HUES48 (cell line): ENCODE measurements at regions not wholly inside any gene's neighbourhood (a gene's known extent, or its start where the extent isn't known, plus 50 kb on each side); places are given as distances from the start of the nearest gene placed in this dataset.

Source experiments
- H3K27ac ChIP-seq: one replicate; pipeline ENCODE4 v1.7.0; 2013; ENCODE audit warnings: low read depth, low read length, inconsistent platforms
- H3K27me3 ChIP-seq: 2 replicates; pipeline ENCODE4 v1.6.1; 2013; ENCODE audit warnings: mild to moderate bottlenecking, low read length; ENCODE audit not compliant: control insufficient read depth, insufficient read depth
- H3K36me3 ChIP-seq: 2 replicates; pipeline ENCODE4 v1.6.1; 2013; ENCODE audit warnings: low read length; ENCODE audit not compliant: control insufficient read depth, insufficient read depth
- H3K4me1 ChIP-seq: 2 replicates; pipeline ENCODE4 v1.6.1; 2013; ENCODE audit warnings: mild to moderate bottlenecking, low read length; ENCODE audit not compliant: control insufficient read depth, insufficient read depth
- H3K4me3 ChIP-seq: 2 replicates; pipeline ENCODE4 v1.5.1; 2013; ENCODE audit warnings: mild to moderate bottlenecking, low read depth, low read length
- H3K9ac ChIP-seq: 2 replicates; pipeline ENCODE4 v1.6.1; 2013; ENCODE audit warnings: mild to moderate bottlenecking, low read depth, low read length, moderate library complexity
- H3K9me3 ChIP-seq: 2 replicates; pipeline ENCODE4 v1.6.1; 2013; ENCODE audit warnings: low read length; ENCODE audit not compliant: control insufficient read depth, insufficient read depth

DNA sequence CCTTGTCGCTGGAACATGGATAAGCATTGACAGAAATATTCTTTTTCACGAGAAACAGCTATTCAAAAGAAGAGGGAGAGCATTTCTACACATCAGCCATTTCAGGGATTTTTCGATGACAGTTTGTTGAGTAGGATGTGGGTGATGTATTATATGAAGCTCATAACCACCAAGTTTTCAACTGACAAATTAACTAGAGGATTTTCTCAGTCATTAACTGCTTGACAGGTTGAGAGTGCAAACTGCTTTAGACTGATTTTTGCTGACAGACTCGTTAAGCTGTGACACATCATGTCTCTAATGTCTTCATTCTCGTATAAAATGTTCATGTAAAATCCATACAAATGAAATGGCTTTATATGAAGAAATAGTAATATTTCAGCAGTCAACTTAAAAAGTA is 354.2 kb upstream of the KCNN2 start:
- H3K27me3 ChIP-seq, result no peaks in the 10 kb centered on the region
- no peaks in the 10 kb centered on the region for H3K36me3 ChIP-seq
- H3K9ac ChIP-seq, result no peak overlapping the region
- H3K9me3 ChIP-seq, result no peaks in the 10 kb centered on the region
- peaks cover 9% of the 10 kb centered on the region; the same call in 1 of the 2 replicates for H3K4me1 ChIP-seq
- H3K4me3 ChIP-seq, result no peak overlapping the region
- H3K27ac ChIP-seq, result no peak overlapping the region

GRCh38 chr5:114010362-114010761 is 351.5 kb upstream of the KCNN2 start:
- Histone ChIP-seq H3K27ac (no peak overlapping the region), H3K4me3 (no peak overlapping the region), H3K36me3 (no peaks in the 10 kb centered on the region), H3K27me3 (no peaks in the 10 kb centered on the region), H3K9me3 (no peaks in the 10 kb centered on the region), H3K9ac (no peak overlapping the region), H3K4me1 (peaks cover 9% of the 10 kb centered on the region; the same call in 1 of the 2 replicates)

- Histone ChIP-seq H3K36me3 (no peaks in the 10 kb centered on the region), H3K9ac (no peak overlapping the region), H3K27ac (no peak overlapping the region), H3K4me1 (no peaks in the 10 kb centered on the region), H3K9me3 (no peaks in the 10 kb centered on the region), H3K27me3 (no peaks in the 10 kb centered on the region), H3K4me3 (no peak overlapping the region)
Measured at GRCh38 chr5:114018186-114018585, 343.7 kb upstream of the KCNN2 start.

DNA sequence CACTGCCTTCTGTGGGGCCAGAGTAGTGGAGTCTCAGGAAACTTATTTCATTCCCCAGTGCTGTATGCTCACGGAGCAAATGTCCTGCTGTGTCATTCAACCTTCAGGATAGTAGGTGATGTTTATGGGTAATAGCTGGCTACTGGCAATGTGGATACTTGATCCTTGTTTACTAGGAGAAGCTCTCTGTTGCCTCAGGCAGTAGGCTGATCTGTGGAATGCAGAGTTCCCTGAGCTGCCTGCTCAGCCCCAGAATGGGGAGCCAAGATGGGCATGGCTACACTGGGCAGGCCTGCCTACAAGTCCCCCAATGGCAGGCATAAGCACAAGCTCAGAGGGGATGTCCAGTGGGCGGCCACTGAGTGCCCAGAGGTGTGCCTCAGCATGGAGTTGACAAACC is 323.1 kb upstream of the KCNN2 start:
- H3K9ac ChIP-seq, result no peak overlapping the region
- no peaks in the 10 kb centered on the region for H3K27me3 ChIP-seq
- H3K27ac ChIP-seq, result no peak overlapping the region
- no peak overlapping the region for H3K4me3 ChIP-seq
- H3K4me1 ChIP-seq, result no peaks in the 10 kb centered on the region
- no peaks in the 10 kb centered on the region for H3K9me3 ChIP-seq
- no peaks in the 10 kb centered on the region for H3K36me3 ChIP-seq

DNA sequence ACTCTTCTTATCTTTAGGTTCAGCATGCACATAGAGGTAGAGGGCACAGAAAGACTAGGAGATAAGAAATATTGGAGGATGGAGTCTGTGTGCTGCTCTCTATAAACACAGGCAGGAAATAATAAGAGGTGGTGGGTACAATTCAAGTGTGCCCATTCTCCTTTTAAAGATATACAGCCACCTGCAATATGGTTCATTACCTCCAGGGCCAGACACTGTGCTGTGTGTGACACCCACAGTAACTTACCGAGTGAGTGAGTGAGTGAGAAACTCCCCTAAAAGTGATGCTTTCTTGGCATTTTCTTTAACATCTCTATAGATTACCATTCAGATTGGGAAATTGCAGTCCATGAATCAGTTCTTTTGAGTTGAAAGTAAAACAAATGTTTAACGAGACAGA is 311.8 kb upstream of the KCNN2 start:
- Histone ChIP-seq H3K9ac (no peak overlapping the region), H3K27me3 (peaks cover 19% of the 10 kb centered on the region), H3K27ac (no peak overlapping the region), H3K4me3 (no peak overlapping the region), H3K4me1 (peaks cover 15% of the 10 kb centered on the region), H3K36me3 (no peaks in the 10 kb centered on the region), H3K9me3 (no peaks in the 10 kb centered on the region)

GRCh38 chr5:114053372-114053771 is 308.5 kb upstream of the KCNN2 start:
- Histone ChIP-seq H3K36me3 (no peaks in the 10 kb centered on the region), H3K4me3 (no peak overlapping the region), H3K27me3 (peaks cover 48% of the 10 kb centered on the region), H3K9ac (no peak overlapping the region), H3K9me3 (no peaks in the 10 kb centered on the region), H3K27ac (no peak overlapping the region), H3K4me1 (peaks cover 15% of the 10 kb centered on the region)

GRCh38 chr5:114054594-114054993 is 307.3 kb upstream of the KCNN2 start:
- peak overlapping the region; percentile 67 for H3K4me3 ChIP-seq
- H3K27me3 ChIP-seq, result peaks cover 48% of the 10 kb centered on the region
- H3K36me3 ChIP-seq, result no peaks in the 10 kb centered on the region
- H3K9me3 ChIP-seq, result no peaks in the 10 kb centered on the region
- H3K4me1 ChIP-seq, result peaks cover 15% of the 10 kb centered on the region
- no peak overlapping the region for H3K9ac ChIP-seq
- no peak overlapping the region for H3K27ac ChIP-seq

- H3K9me3 ChIP-seq, result no peaks in the 10 kb centered on the region
- H3K27me3 ChIP-seq, result peaks cover 48% of the 10 kb centered on the region
- peaks cover 15% of the 10 kb centered on the region for H3K4me1 ChIP-seq
- H3K27ac ChIP-seq, result peak overlapping the region; percentile 28
- peak overlapping the region; percentile 67 for H3K4me3 ChIP-seq
- no peak overlapping the region for H3K9ac ChIP-seq
- no peaks in the 10 kb centered on the region for H3K36me3 ChIP-seq
Measured at GRCh38 chr5:114055318-114056184, 306.3 kb upstream of the KCNN2 start.

- no peak overlapping the region for H3K9ac ChIP-seq
- no peaks in the 10 kb centered on the region for H3K36me3 ChIP-seq
- H3K4me3 ChIP-seq, result peak overlapping the region; percentile 67
- no peaks in the 10 kb centered on the region for H3K9me3 ChIP-seq
- peaks cover 48% of the 10 kb centered on the region for H3K27me3 ChIP-seq
- H3K4me1 ChIP-seq, result peaks cover 15% of the 10 kb centered on the region
- H3K27ac ChIP-seq, result no peak overlapping the region
Measured at GRCh38 chr5:114056185-114056538, 305.7 kb upstream of the KCNN2 start.

DNA sequence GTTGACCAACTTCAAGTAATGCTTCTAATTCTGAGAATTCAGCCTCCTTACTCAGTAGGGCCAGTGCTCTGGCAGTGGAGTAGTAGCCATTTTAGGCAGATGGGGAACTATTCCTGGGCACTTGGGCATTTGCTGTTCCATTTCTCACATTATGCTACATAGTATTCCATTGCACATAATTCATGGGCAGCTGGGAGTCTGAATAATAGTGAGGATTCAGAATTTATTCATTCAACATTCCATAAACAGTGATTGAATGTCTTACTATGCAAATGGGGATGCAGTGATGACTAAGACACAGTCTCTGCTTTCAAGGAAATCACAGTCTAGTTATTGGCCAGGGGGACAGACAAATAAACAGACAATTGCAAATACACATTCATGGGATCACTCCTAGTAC is 301.0 kb upstream of the KCNN2 start:
- Histone ChIP-seq H3K36me3 (no peaks in the 10 kb centered on the region), H3K4me1 (peaks cover 16% of the 10 kb centered on the region), H3K27me3 (peaks cover 24% of the 10 kb centered on the region), H3K9me3 (no peaks in the 10 kb centered on the region), H3K4me3 (no peak overlapping the region), H3K27ac (no peak overlapping the region), H3K9ac (no peak overlapping the region)

DNA sequence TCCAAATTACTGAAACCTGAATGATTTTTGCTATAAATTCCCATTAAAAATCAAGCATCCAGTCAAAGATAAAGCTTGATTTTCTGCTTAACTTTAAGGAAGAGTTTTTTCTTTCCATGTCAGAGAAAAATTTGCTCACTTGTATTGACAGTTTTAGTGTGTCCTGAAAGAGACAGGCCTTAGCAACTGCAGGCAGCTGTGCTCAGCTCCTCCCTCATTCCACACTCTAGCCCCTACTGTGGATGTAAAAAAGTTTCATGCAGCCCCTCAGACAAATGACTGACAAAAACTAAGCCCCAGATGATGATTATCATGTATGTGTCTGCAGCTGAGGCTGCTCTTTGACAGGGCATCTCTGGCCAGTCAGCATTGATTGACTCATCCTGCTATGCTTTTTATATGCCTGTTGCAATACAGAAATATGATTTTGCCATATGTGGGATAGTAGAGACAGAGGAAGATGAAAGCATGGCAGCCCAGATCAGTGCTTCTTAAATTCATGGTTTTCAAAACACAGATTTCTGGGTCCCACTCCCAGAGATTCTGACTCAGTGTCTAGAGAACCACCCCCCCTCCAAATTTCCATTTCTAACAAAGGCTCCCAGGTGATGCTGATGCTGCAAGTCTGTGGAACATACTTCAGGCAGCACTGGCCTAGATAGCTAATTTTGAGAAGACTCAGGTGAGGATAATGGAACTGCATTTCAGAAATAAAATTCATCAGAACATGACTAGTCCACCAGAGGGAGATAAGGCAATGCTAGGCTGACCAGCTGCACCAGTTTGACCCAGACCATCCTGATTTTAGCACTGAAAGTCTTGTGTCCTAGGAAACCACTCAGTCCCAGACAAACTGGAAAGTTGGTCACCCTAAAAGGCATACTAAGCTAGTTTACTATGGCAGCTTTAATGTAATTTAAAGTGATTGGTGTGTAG is 298.7 kb upstream of the KCNN2 start:
- no peaks in the 10 kb centered on the region for H3K9me3 ChIP-seq
- H3K4me3 ChIP-seq, result no peak overlapping the region
- H3K9ac ChIP-seq, result no peak overlapping the region
- no peaks in the 10 kb centered on the region for H3K36me3 ChIP-seq
- H3K27me3 ChIP-seq, result peaks cover under 1% of the 10 kb centered on the region; the same call in 1 of the 2 replicates
- no peak overlapping the region for H3K27ac ChIP-seq
- peaks cover 16% of the 10 kb centered on the region for H3K4me1 ChIP-seq
